IMR-90 (cell line): ENCODE measurements at regions not wholly inside any gene's neighbourhood (a gene's known extent, or its start where the extent isn't known, plus 50 kb on each side); places are given as distances from the start of the nearest gene placed in this dataset.

Experiments
- ATAC-seq: fragments of 200-7000 bp; cut with Tn5 transposase; 2 replicates; pipeline ENCODE4 v1.9.1; 2020; ENCODE audit warnings: low read depth, mild to moderate bottlenecking, moderate library complexity
- BruUV-seq: library from RNA; stranded (reverse); fragments of 400-500 nt; replicated peaks from 2 replicates; lab custom pipeline; 2021; lab: Mats Ljungman, UMichigan
- CTCF ChIA-PET: fragments of 300-600 bp; formaldehyde crosslinking; extraction: SDS; loops from one replicate; lab custom pipeline; 2021; ENCODE audit warnings: antibody characterized with exemption; lab: Yijun Ruan, JAX
- POLR2A ChIA-PET: fragments of 300-600 bp; sonication (Branson Sonifier 250); formaldehyde crosslinking; loops from one replicate; lab custom pipeline; 2022; ENCODE audit warnings: antibody characterized with exemption; ENCODE audit not compliant: unreplicated experiment; lab: Charles Lee
- DNase-seq: peaks from one replicate; pipeline ENCODE4 v3.0.0; 2013
- H2AFZ ChIP-seq: replicated peaks from 2 replicates; pipeline ENCODE3; 2013; ENCODE audit warnings: low read length, mild to moderate bottlenecking; ENCODE audit not compliant: poor library complexity
- H2AK5ac ChIP-seq: 2 replicates; pipeline ENCODE4 v1.6.1; 2013; ENCODE audit warnings: low read depth, low read length, inconsistent platforms
- H2AK9ac ChIP-seq: replicated peaks from 2 replicates; pipeline ENCODE3; 2013; ENCODE audit warnings: mild to moderate bottlenecking, low read depth, low read length, moderate library complexity; ENCODE audit not compliant: poor library complexity
- H2BK120ac ChIP-seq: 2 replicates; pipeline ENCODE4 v1.6.1; 2013; ENCODE audit warnings: low read depth, low read length, inconsistent platforms
- H2BK15ac ChIP-seq: 3 replicates; pipeline ENCODE4 v1.6.1; 2013; ENCODE audit warnings: low read depth, low read length, inconsistent platforms
- H2BK20ac ChIP-seq: 2 replicates; pipeline ENCODE4 v1.6.1; 2013; ENCODE audit warnings: low read depth, mild to moderate bottlenecking, inconsistent platforms, low read length, moderate library complexity
- H2BK5ac ChIP-seq: 2 replicates; pipeline ENCODE4 v1.6.1; 2013; ENCODE audit warnings: mild to moderate bottlenecking, low read depth, low read length, inconsistent platforms; ENCODE audit not compliant: poor library complexity, severe bottlenecking
- H3K14ac ChIP-seq: replicated peaks from 2 replicates; pipeline ENCODE4 v1.6.1; 2013; ENCODE audit warnings: low read depth, low read length, inconsistent platforms
- H3K18ac ChIP-seq: 2 replicates; pipeline ENCODE4 v1.6.1; 2013; ENCODE audit warnings: low read depth, low read length, control low read depth
- H3K23ac ChIP-seq: 2 replicates; pipeline ENCODE4 v1.6.1; 2013; ENCODE audit warnings: low read depth, low read length, inconsistent platforms
- H3K27ac ChIP-seq: 2 replicates; pipeline ENCODE4 v1.5.1; 2013; ENCODE audit warnings: mild to moderate bottlenecking, control low read depth, low read length; ENCODE audit not compliant: insufficient read depth
- H3K27me3 ChIP-seq: 2 replicates; pipeline ENCODE4 v1.6.1; 2013; ENCODE audit warnings: low read length; ENCODE audit not compliant: control insufficient read depth, insufficient read depth
- H3K36me3 ChIP-seq: 2 replicates; pipeline ENCODE4 v1.6.1; 2013; ENCODE audit warnings: low read length, mixed read lengths; ENCODE audit not compliant: control insufficient read depth, insufficient read depth
- H3K4ac ChIP-seq: 2 replicates; pipeline ENCODE4 v1.6.1; 2013; ENCODE audit warnings: low read depth, low read length, inconsistent platforms
- H3K4me1 ChIP-seq: 2 replicates; pipeline ENCODE4 v1.6.1; 2013; ENCODE audit warnings: low read length, mixed read lengths; ENCODE audit not compliant: control insufficient read depth, insufficient read depth
- H3K4me2 ChIP-seq: 2 replicates; pipeline ENCODE4 v1.6.1; 2013; ENCODE audit warnings: low read depth, mild to moderate bottlenecking, control low read depth, low read length, moderate library complexity
- H3K4me3 ChIP-seq: 2 replicates; pipeline ENCODE4 v1.5.1; 2013; ENCODE audit warnings: low read depth, mild to moderate bottlenecking, control low read depth, low read length, moderate library complexity; ENCODE audit not compliant: insufficient read depth
- H3K56ac ChIP-seq: 2 replicates; pipeline ENCODE4 v1.6.1; 2013; ENCODE audit warnings: low read length, inconsistent platforms; ENCODE audit not compliant: insufficient read depth; ENCODE audit errors: extremely low read depth
- H3K79me1 ChIP-seq, 2 experiments: 2 replicates each; pipeline ENCODE4 v1.6.1; 2013; ENCODE audit warnings: low read length in 2 of 2, inconsistent platforms in 1 of 2, low read depth in 1 of 2
- H3K9ac ChIP-seq: 2 replicates; pipeline ENCODE4 v1.6.1; 2013; ENCODE audit warnings: low read depth, low read length, control low read depth
- H3K9me1 ChIP-seq: 2 replicates; pipeline ENCODE4 v1.6.1; 2013; ENCODE audit warnings: low read length, inconsistent platforms; ENCODE audit not compliant: insufficient read depth
- H3K9me3 ChIP-seq: 2 replicates; pipeline ENCODE4 v1.6.1; 2013; ENCODE audit warnings: low read length; ENCODE audit not compliant: control insufficient read depth, insufficient read depth
- H4K20me1 ChIP-seq: 2 replicates; pipeline ENCODE4 v1.6.1; 2013; ENCODE audit warnings: low read length, inconsistent platforms; ENCODE audit not compliant: insufficient read depth
- H4K5ac ChIP-seq: 2 replicates; pipeline ENCODE4 v1.6.1; 2013; ENCODE audit warnings: mild to moderate bottlenecking, low read depth, low read length, control low read depth
- H4K8ac ChIP-seq, 2 experiments: 2 replicates each; pipeline ENCODE4 v1.6.1; 2013; ENCODE audit warnings: low read depth in 2 of 2, low read length in 2 of 2, control low read depth in 1 of 2, inconsistent platforms in 1 of 2
- H4K91ac ChIP-seq: 2 replicates; pipeline ENCODE4 v1.6.1; 2013; ENCODE audit warnings: low read depth, low read length, inconsistent platforms; ENCODE audit not compliant: insufficient read depth
- CEBPB ChIP-seq: IDR thresholded peaks from 2 replicates; pipeline ENCODE4 v1.6.1; 2012; ENCODE audit warnings: low read depth, low read length, improper control_type of control experiment
- CHD1 ChIP-seq: IDR thresholded peaks from 2 replicates; pipeline ENCODE4 v1.6.1; 2012; ENCODE audit warnings: low read depth, low read length, improper control_type of control experiment
- ELK1 ChIP-seq: fragments of 150-350 bp; IDR thresholded peaks from 2 replicates; pipeline ENCODE4 v1.6.1; 2016; ENCODE audit warnings: low read depth, mild to moderate bottlenecking, low read length, moderate library complexity, borderline replicate concordance
- POLR2A ChIP-seq: IDR thresholded peaks from 2 replicates; pipeline ENCODE4 v1.6.1; 2012; ENCODE audit warnings: mild to moderate bottlenecking, low read depth, low read length
- SMC3 ChIP-seq: fragments of 150-350 bp; IDR thresholded peaks from 2 replicates; pipeline ENCODE4 v1.6.1; 2016; ENCODE audit warnings: low read depth, mild to moderate bottlenecking, antibody characterized with exemption, low read length, moderate library complexity
- WGBS, 2 experiments: methylation state at CpG; one replicate each; pipeline versions ENCODE4 v1.1.5 to v1.1.7; 2013; ENCODE audit warnings: missing lambda C conversion rate in 2 of 2; ENCODE audit not compliant: insufficient read length in 1 of 2; ENCODE audit errors: extremely low coverage in 2 of 2; 5-methylcytosine and 5-hydroxymethylcytosine counted together
- dilution Hi-C: fragments of 300-500 bp; cut with HindIII; formaldehyde crosslinking; loops from one replicate; pipeline ENCODE4 v1.14.3; 2018; ENCODE audit warnings: low sequenced_read_pairs; ENCODE audit not compliant: unreplicated experiment
- in situ Hi-C: fragments of 300-500 bp; cut with MboI; formaldehyde crosslinking; loops from 3 replicates; pipeline ENCODE4 v1.14.3; 2019; ENCODE audit warnings: low sequenced_read_pairs, inconsistent platforms, mixed read lengths
- intact Hi-C: fragments of 100-400 bp; cut with micrococcal nuclease; formaldehyde crosslinking; loops from 2 replicates; pipeline ENCODE4 v1.10.0; 2022

DNA sequence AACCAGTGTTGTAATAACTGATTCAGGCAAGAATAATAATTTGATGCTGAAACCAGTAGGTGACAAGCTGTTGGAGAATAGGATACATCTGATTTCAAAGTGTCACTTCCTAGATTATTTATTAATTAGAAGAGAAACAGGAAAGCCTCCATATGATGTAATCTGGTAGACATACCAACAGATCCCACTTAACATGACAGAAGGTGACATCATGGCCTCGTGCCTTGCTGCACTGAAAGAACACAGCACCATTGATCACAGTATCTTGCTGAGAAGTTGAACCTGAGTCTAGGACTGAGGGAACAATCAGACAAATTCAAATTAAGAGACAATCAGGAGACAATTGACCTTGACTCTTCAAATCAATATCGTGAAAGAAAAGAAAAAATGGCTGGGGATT lies 131.6 kb upstream of the DLGAP1 start:
- no peak overlapping the region for H3K18ac ChIP-seq
- no peaks in the 10 kb centered on the region for H3K4me1 ChIP-seq
- H3K9me3 ChIP-seq = peaks cover 5% of the 10 kb centered on the region
- no peak overlapping the region for H3K23ac ChIP-seq
- H3K4ac ChIP-seq = no peak overlapping the region
- H4K91ac ChIP-seq = no peak overlapping the region
- TF ChIP-seq ELK1 (no peak), CHD1 (no peak), POLR2A (no peak), CEBPB (no peak), SMC3 (no peak)
- no peak overlapping the region for H3K4me3 ChIP-seq
- ChIA-PET CTCF (no interaction called here), POLR2A (no interaction called here)
- no peak overlapping the region for H3K27ac ChIP-seq
- no peak overlapping the region for H2BK5ac ChIP-seq
- no peak overlapping the region for H2BK15ac ChIP-seq
- no peaks in the 10 kb centered on the region for H3K9me1 ChIP-seq
- H4K5ac ChIP-seq = no peak overlapping the region
- no peak overlapping the region for H2AK9ac ChIP-seq
- H2BK120ac ChIP-seq = no peak overlapping the region
- no peaks in the 10 kb centered on the region for H3K79me1 ChIP-seq
- H2AFZ ChIP-seq = no peak overlapping the region
- ATAC-seq = no peak
- no peak overlapping the region for H2AK5ac ChIP-seq
- DNase-seq = no peak
- H3K27me3 ChIP-seq = no peaks in the 10 kb centered on the region
- H4K8ac ChIP-seq = no peak overlapping the region
- no peak overlapping the region for H2BK20ac ChIP-seq
- intact Hi-C loops (no loop called here), in situ Hi-C loops (no loop called here), dilution Hi-C loops (no loop called here)
- H4K20me1 ChIP-seq = no peaks in the 10 kb centered on the region
- no peak overlapping the region for H3K4me2 ChIP-seq
- no TSS peak for BruUV-seq
- WGBS, 2 experiments = no CpG with 5 or more reads among the region's 2 CpGs
- no peak overlapping the region for H3K14ac ChIP-seq
- H3K56ac ChIP-seq = no peak overlapping the region
- no peaks in the 10 kb centered on the region for H3K36me3 ChIP-seq
- no peak overlapping the region for H3K9ac ChIP-seq
